ENCODE measurements at regions not wholly inside any gene's neighbourhood (a gene's known extent, or its start where the extent isn't known, plus 50 kb on each side); places are given as distances from the start of the nearest gene placed in this dataset.

- no peak for DNase-seq
These were observed 193.0 kb upstream of the IRX3 start for GRCh38 chr16:54479546-54479945.

- DNase-seq, result no peak
These were observed 191.1 kb upstream of the IRX3 start for GRCh38 chr16:54477714-54478113.

GRCh38 chr16:54475019-54475601 is 188.5 kb upstream of the IRX3 start:
- no peak for DNase-seq

GRCh38 chr16:54473226-54473993 is 186.8 kb upstream of the IRX3 start:
- DNase-seq, result no peak

GRCh38 chr16:54467398-54467797 is 180.8 kb upstream of the IRX3 start:
- no peak for DNase-seq

GRCh38 chr16:54466233-54466632 is 179.6 kb upstream of the IRX3 start:
- no peak for DNase-seq

GRCh38 chr16:54465063-54465462 is 178.5 kb upstream of the IRX3 start:
- DNase-seq, result no peak

- no peak for DNase-seq
These were observed 176.2 kb upstream of the IRX3 start for GRCh38 chr16:54462771-54463170.

- no peak for DNase-seq
These were observed 175.6 kb upstream of the IRX3 start for GRCh38 chr16:54462151-54462651.

- DNase-seq, result no peak
These were observed 173.8 kb upstream of the IRX3 start for GRCh38 chr16:54460263-54460860.

- no peak for DNase-seq
These were observed 173.1 kb upstream of the IRX3 start for GRCh38 chr16:54459509-54460262.

- no peak for DNase-seq
These were observed 172.3 kb upstream of the IRX3 start for GRCh38 chr16:54458923-54459322.

GRCh38 chr16:54456291-54456690 is 169.7 kb upstream of the IRX3 start:
- no peak for DNase-seq

- DNase-seq, result no peak
These were observed 168.6 kb upstream of the IRX3 start for GRCh38 chr16:54455030-54455725.

GRCh38 chr16:54454616-54455015 is 168.0 kb upstream of the IRX3 start:
- DNase-seq, result no peak

GRCh38 chr16:54453871-54454270 is 167.3 kb upstream of the IRX3 start:
- DNase-seq, result no peak

GRCh38 chr16:54447576-54448440 is 161.2 kb upstream of the IRX3 start:
- DNase-seq, result no peak

- DNase-seq, result no peak
These were observed 160.1 kb upstream of the IRX3 start for GRCh38 chr16:54446639-54447038.

- no peak for DNase-seq
These were observed 158.4 kb upstream of the IRX3 start for GRCh38 chr16:54444851-54445458.

- DNase-seq, result no peak
These were observed 157.3 kb upstream of the IRX3 start for GRCh38 chr16:54443839-54444238.

Data from renal pelvis (tissue), 1 donor.